ENCODE measurements at regions not wholly inside any gene's neighbourhood (a gene's known extent, or its start where the extent isn't known, plus 50 kb on each side); places are given as distances from the start of the nearest gene placed in this dataset.

GRCh38 chr2:175256806-175257585 lies 75.5 kb upstream of the ATP5MC3 start:
- TF ChIP-seq SP2 (IDR thresholded peaks at IDR 0.05; ENCODE audit: low read length) (no peak), CTCF (IDR thresholded peaks at IDR 0.05; ENCODE audit: control extremely low read depth in 1 of 3, insufficient read depth in 1 of 3, low read depth in 1 of 3, low read length in 3 of 3) (no peak), POLR2AphosphoS5 (IDR thresholded peaks at IDR 0.05; ENCODE audit: low read depth, low read length) (no peak), RAD21 (IDR thresholded peaks at IDR 0.05 in 1 of 2, conservative IDR thresholded peaks at IDR 0.05 in 1 of 2; ENCODE audit: low read depth in 2 of 2, low read length in 2 of 2) (no peak), CHD2 (IDR thresholded peaks at IDR 0.05; ENCODE audit: low read length) (no peak), RFX5 (IDR thresholded peaks at IDR 0.05; ENCODE audit: borderline replicate concordance, low read depth, low read length) (no peak), SUZ12 (IDR thresholded peaks at IDR 0.05; ENCODE audit: low read length) (no peak), YY1 (IDR thresholded peaks at IDR 0.05; ENCODE audit: low read depth, low read length) (no peak), USF2 (IDR thresholded peaks at IDR 0.05; ENCODE audit: low read length) (no peak), POU5F1 (IDR thresholded peaks at IDR 0.05; ENCODE audit: low read depth, low read length) (no peak), RBBP5 (IDR thresholded peaks at IDR 0.05; ENCODE audit: borderline replicate concordance, low read depth, low read length) (no peak), CBX5 (IDR thresholded peaks at IDR 0.05; ENCODE audit: low read depth, low read length) (no peak)

Measured in H1 (cell line).